Superior temporal gyrus (tissue), 1 donor: ENCODE measurements at regions not wholly inside any gene's neighbourhood (a gene's known extent, or its start where the extent isn't known, plus 50 kb on each side); places are given as distances from the start of the nearest gene placed in this dataset.

Experiments used
- DNase-seq: peaks from one replicate; pipeline ENCODE4 v3.0.0-alpha.2; 2016; ENCODE audit errors: extremely low spot score

DNA sequence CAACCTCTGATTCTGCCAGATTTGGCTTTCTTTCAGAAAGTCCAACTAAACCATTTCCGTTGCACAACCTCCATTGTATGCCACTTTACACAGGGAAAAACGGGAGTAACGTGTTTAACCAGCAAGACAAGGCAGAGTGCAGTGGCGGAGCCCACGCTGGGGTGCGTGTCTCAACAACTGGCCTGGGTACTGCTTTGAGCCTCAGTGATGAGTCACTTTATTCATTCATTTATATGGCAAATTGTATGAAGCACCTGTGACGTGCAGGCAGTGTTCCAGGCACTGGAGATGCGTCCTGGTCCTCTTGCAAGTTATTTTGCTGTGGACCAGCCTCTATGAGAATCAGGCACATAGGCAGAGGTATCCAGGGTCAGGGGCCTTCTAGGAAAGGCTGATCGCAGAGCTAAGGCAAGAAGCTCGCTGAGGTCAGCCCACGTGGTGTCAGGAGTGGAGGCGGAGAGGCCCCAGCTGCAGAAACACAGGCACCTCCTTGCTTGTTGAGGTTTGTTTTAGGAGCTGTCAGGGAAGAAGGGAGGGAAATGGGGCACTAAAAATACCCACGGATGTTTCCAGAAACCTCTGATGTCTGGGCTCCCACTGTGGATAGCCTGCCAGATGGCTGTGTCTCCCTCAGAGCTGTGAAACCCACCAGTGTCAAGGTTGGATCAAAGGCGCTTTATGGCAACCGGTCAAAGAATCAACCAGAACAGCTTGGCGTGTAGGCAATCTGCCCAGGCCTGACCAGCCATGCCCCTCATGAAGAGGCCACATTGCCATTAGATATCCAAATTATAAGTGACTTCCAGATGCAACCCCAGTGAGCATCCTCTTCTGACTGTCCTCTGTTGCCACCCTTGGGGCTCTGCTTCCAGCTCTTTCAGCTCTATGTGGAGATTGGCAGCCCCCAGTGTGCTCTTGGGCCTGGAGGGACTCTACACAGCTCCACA is 157.2 kb downstream of the CD83 start:
- DNase-seq: no peak

DNA sequence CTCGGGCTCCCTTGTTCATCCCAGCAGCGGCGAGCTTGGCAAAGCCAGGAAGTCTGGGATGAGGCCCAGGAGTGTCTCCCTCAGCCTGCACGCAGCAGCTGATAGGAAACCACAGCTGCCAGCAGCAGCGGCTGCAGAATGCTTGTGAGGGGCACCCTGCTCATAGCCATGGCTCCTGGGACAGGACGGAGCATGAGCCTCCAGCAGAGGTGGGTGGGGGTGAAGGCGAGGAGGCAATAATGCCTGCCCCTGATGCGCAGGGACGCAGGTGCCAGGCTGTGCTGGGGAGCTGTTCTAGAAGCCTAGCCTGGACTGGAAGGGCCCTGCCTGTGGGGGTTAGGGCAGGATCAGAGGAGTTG is 157.9 kb downstream of the CD83 start:
- DNase-seq: no peak

DNA sequence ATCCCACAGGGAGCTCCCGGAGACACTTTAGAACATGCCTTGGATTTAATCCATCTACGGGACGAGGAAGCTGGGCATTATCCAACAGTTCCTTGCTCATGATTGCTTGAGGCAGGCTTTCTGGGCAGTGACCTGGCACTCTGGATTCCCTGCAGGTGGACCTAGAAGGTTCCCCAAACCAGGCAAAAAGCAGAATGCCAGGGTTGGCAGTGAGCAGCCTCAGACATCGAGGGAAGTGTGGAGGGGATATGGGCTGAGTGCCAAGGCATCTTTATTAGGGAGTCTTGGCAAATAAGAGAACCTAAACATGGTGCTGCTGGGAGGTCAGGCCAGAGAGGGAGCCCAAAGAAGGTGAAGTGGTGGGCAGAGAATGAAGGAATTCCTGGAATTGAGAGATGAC is 158.5 kb downstream of the CD83 start:
- DNase-seq: no peak

DNA sequence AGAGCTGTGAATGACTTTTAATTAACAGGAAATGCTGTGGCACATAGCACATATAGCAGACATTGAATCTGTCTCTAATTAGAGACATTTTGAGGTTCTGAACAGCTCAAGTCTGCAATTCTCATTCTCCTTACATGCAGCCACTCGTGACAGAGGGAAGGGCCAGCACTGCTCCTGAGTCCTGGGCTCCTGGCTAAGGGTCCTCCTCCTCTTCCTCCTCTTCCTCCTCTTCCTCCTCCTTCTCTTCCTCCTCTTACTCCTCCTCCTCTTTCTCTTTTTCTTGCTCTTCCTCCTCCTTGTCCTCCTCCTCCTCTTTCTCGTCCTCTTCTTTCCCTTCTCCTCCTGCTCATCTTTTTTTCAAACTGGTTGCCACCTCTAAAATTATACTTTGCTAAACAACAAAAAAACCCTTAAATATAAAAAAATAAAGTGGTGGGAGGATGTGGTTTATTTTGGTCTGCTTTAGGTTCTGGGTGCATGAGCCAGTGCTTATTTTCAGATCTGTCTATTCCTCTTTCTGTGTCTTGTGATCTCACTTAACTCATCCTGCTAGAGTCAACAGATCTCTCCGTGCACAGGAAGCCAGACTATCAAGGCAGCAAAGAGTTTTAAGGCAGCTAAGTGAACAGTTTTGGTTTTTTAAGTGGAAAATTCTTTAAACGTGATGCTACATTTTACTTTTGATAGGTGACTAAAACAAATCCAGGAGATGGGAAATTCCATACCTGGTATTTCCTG is 159.3 kb downstream of the CD83 start:
- DNase-seq: peak; percentile 63

DNA sequence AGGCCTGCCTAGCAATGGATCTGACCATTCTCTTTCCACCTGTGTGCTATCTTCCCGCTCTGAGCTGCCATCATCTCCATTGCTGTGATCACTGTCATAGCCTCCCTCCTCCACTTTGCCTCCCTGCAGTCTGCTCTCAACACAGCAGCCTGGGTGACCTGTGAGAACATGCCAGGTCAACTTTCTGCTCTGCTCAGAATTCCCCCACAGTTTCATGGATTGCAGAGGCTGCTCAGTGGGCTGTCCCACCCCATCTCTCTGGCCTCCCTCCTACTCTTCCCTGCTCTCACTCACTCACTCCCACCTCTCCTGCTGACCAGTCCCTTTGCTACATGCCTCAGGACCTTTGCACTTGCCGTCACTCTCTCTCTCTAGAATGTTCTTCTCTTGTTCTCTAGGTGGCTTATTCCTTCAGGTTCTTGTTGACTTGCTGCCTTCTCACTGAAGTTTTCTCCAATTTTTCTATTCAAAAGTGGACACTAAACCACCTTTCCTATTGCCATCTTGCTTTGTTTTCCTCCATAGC is 159.9 kb downstream of the CD83 start:
- no peak for DNase-seq

DNA sequence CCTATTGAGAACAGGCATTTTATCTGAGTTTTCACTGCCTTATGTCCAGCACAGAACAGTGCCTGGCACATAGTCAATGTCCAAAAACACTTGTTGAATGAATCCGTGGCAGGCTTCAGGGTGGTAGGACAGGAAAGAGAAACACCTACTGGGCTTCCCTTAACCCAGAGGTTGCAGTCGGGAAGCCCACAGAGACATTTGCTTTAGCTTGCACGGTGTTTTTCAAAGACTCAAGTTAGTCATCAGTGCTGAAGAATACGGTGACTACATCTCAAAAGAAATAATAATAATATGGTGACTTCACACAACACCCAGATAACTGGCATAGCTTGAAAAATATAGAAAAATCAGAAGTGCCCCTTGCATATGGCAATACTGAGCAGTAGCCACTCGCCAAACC is 160.4 kb downstream of the CD83 start:
- DNase-seq: no peak

DNA sequence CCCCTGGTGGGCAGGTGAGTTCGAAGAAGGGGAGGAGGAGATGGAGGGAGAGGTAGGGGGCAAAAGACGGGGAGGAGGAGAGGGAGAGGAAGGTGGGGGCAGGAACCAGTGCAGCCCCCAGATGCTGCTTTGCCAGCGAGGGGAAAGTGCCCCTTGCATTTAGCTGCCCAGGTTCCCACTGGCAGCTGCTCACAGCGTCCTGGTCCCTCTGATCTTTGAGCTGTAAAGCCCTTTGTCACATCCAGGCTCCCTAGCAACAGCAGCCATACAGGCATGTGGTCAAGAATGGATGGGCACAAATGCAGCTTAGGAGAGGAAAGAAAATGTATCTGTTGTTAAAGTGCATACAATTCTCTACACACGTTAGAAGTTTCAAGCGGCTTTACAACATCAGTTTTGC is 160.9 kb downstream of the CD83 start:
- no peak for DNase-seq

DNA sequence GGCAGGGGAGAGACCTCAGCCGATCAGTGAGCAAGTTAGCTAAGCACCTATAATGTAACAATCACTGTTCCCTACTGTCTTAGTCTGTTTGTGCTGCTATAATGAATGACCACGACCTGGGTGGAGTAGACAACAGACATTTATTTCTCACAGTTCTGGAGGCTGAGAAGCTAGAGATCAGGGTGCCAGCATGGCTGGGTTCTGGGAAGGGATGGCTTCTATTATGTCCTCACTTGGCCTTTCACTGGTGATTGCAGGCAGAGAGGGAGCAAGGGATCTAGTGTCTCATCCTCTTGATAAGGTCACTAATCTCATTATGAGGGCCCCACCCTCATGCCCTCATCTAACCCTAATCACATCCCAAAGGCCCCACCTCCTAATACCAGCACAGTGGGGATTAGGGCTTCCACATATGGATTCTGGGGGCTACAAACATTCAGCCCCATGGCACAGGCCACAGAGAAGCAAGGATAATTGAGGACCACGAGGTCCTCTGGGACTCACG is 162.5 kb downstream of the CD83 start:
- no peak for DNase-seq

DNA sequence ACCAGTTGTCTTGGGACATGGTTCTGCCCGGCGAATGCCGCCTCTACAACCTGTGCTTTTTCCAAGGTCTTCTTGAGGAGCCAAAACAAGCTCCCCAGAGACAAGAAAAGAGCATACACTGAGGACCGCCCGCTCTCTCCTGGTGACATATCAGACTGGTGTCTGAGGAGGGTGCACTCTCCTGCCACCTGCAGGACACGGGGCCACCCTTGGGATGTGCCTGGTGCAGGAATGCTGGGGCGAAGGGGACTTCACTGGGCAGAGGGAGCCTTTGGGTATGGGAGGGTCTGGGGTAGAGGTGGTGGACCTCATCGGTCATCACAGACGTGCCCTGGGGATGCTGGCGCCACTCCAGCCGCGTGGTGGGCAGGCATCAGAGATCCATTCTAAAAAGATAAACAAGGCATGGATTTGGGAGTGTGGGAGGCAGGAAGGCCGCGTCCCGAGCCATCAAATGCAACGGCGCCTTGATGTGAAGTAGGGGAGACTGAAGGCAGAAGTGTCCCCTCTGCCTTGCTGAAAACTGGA is 163.3 kb downstream of the CD83 start:
- no peak for DNase-seq

DNA sequence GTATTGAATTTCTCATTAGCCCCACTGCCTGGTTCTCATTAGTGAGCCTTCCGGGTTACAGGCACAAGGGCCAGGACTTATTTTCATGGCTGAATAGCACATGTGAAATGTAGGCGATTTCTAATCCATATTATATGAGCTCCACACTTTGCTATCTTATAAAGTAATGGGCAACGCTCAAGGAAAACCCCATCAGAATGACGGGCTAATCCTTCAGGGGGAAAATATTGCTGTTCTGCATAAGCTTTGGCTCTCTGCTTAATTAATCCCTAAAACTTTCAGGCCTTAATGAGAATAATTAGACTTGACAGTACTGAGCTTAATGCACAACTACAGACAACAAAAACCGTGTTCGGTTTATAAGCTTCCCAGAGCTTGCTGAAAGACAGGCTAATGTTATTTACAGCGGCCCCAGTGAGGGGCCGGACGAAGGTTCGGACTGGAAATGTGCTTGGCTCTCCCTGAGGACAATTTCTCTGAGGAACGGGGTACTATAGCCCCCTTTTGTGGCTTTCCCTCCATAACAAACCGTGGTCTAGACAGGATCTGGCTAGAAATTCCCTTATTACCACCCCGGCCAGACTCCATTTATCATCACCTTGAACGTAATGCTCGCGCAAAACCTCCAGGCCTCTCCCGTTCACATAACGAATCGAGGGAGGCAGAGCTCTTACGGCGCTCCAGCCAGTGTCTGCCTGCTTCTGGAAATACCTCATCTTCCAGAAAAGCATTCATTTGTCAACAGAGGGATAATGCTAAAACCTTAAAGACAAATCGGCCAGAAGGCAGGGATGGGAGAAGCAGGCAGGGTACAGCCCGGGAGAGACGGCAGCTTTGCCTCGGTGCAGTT is 164.5 kb downstream of the CD83 start:
- no peak for DNase-seq

DNA sequence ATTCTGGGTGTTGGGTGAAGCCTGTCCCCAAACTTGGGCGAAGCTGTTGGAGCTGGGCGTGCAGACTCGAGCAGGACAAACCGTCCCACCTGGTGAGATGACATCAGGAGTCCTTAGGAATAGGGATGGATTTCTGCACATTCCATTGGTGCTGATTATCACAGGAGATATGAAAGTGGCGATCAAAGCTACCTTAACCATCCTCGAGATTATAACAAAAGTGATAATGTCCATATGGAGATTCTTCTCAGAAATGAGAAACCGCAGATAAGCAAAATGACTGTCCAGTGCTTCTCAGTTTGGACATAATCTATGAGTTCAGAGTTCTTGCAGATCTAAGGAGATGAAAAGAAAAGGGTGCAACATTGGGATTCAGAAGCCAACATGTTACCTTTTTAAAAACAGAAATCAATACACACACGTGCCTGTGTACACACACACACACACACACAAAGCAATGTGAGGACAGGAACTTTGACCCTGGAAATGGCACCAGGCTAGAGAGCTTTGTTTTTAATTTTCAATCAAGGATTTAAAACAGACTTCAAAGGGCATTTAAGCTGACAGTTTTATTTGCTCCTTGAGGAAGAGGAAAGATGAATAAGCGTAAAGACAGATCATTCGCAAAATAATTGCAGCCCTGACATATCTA is 165.4 kb downstream of the CD83 start:
- no peak for DNase-seq

DNA sequence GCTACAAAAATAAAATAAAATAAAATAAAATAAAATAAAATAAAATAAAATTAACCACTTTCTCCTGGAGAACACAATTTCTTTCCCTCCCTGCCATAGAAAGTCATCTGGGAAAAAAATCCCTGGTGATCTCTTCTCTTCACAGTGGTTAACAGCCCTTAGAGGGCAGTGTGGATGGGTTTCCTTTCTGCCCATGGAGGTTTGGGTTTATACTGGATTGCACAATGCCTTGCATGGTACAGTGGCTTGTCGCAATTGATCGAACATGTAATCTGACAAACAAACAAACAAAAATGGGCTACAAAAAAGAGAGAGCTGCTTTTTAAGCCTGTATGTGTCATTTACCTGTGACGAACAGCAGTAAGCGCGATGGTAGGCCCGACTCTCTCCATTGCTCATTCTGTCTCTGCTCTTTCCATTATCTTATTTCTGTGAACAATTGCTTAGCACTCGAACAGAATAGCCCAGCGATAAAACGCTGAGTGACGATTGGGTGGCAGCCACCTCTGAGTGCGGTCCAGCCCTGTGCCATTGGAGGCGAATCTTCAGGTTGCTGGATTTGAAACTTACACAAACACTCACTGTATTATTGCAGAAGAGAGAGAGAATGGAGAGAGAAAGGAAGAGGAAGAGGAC is 166.1 kb downstream of the CD83 start:
- no peak for DNase-seq

DNA sequence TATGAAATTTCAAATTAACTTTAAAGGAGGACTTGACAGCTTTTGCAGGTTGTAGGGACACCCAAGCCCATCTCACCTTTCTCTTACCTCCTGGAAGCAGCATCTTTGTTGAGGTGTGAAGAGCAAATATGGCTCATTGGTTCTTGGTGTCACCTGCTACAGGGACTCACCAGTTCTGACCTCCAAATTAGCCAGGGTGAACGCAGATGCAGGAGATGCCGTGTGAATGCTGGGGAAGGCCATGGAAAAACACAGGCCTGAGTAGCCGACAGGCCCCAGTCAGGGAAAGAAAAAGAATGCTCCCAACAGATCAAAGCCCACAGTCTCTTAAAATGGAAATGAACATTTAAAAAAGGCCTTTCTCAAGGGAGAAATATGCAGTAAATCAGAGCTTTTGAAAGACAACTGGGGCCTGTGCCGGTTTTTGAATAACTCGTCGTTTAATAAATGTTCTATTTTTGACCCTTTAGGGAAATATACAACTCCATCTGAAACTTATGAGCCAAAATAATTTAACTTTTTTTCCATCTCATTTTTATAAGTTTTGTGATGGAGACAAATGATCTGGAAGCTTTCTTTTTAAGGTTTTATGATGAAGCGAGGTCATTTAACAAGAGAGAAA is 167.5 kb downstream of the CD83 start:
- no peak for DNase-seq

DNA sequence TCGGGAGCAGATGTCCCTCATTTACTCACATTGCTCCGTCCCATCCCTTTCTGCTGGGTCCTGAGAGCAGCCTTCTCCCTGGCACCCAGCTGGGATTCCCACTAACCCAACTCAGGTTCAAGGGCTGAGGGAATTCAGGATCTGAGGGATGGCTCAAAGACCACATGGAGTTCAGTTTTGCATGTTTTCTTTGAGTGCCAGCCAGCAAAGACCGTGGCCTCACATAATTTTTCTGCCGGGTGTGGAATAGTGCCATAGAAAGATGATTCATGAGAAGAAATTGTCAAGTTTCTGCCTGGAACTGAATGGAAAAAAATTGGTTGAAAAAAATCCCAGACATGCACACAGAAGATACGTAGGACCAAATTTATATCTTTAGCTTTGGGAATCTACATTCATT is 168.6 kb downstream of the CD83 start:
- DNase-seq: no peak

DNA sequence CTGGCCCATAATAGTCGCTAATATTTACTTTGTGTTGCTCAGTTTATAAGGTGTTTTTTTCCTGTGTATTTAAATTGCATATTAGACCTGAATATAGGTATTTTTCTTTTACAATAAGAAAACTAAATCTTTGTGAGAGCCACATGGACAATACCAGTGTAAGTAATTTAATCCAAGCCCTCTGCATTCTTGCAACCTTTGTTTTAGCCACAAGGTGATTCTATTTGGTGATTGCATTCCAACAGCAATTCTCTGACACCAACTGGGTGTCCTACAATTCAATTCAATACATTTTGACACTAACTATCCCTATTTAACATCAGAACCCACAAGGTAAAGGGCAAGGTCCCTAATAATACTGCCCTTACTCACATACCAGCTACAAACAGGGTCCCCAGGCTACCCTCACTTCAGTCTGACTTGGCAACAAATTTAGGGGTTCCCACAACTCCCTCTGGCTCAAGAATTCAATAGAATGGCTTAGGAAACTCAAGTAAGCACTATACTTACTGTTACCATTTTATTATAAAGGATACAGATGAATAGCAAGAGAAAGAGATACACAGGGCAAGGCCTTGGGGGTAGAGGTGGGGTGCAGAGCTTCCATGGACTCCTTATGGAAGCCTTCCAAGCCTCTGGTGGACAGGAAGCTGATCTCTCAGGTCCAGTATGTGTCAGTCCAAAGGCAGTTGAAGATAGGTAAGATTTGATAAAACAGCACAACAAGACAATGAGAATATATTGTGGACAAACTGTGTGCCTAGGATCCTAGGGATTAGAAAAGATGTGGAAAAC is 169.3 kb downstream of the CD83 start:
- DNase-seq: no peak

DNA sequence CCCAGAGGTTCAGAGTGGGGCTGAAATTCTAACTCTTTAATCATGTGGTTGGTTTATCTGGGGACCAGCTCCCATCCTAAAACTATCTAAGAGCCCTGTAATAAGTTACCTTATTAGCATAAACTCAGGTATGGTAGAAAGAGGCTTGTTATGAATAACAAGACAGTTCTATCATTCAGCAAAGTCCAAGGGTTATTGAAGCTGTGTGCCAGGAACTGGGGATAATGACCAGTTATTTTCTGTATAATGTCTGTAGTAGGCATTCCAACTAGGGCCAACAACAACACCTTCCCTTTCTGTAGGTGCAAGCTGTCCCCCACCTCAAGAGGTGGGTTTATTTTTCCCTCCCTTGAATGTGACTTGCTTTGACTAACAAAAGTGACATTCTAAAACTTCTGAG is 170.1 kb downstream of the CD83 start:
- no peak for DNase-seq

DNA sequence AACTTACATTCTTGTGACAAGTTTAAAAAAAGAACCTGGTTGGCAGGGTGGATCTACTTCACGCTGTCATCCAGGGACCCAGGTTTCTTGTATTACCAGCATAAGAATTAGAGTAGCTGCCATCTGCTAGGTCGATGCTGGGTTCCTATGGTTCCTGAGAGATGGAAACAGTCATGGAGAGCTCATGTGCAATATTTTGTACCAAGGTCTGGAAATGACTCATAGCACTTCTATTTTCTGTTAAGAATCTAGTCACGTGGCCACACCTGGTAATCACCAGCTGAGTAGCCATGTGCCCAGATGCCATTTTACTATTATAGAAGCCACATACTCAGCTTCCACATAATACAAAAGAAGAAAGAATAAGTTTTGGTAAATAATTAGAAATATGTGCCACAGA is 171.3 kb downstream of the CD83 start:
- no peak for DNase-seq

DNA sequence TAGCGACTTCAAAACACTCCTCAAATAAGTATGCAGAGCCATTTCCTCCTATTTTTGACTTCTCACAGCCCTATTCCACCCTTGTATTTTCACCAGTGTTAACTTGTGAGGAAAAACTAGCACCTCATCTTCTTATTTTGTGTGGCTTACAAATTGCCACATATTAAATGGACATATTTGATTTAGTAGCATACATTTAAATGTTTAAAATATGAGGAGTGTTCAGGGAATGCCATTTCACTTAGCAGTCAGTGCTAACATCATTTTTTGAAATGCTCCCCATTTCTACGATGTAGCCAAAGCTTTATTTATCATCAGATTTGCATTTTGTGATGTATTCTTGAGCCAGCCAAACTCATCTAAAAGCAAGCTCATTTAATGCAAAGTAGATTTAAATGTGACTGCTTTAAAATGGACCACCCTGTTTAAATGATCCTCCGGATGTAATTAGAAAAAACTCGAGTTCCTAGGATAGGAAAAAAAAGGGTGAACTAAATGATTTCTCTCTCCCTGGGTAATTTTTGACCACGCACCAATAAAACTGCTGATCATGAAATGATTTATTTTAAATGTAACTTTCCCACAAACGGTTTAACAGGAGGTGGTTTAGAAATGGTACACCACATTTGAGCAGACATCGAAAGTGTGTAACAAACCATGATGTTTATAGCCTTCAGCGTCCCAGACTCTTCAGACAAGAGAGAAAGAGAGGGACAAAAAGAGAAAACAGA is 172.6 kb downstream of the CD83 start:
- DNase-seq: no peak
